Vagina (tissue), 2 donors: ENCODE measurements at regions not wholly inside any gene's neighbourhood (a gene's known extent, or its start where the extent isn't known, plus 50 kb on each side); places are given as distances from the start of the nearest gene placed in this dataset.

ENCODE experiments used
- DNase-seq, 2 donors: peaks; one replicate each; pipeline ENCODE4 v3.0.0-alpha.2; 2017; ENCODE audit errors: extremely low spot score in 2 of 2
- H3K27ac ChIP-seq: fragments of 200-600 bp; sonication (generic); one replicate; pipeline ENCODE4 v1.5.1; 2019
- H3K27me3 ChIP-seq: fragments of 200-600 bp; sonication (generic); one replicate; pipeline ENCODE4 v1.5.1; 2019
- H3K36me3 ChIP-seq, 2 donors: fragments of 200-600 bp; sonication (generic); one replicate each; pipeline ENCODE4 v1.5.1; 2017 to 2019
- H3K4me1 ChIP-seq: fragments of 200-600 bp; sonication (generic); one replicate; pipeline ENCODE4 v1.5.1; 2019
- H3K4me3 ChIP-seq, 2 donors: fragments of 200-600 bp; sonication (generic); 1 replicate in 1 of 2; 2 replicates in 1 of 2; pipeline ENCODE4 v1.5.1; 2016 to 2019
- H3K9me3 ChIP-seq: fragments of 200-600 bp; sonication (generic); one replicate; pipeline ENCODE4 v1.5.1; 2019
- CTCF ChIP-seq, 3 experiments: fragments of 450-650 bp in 2 of 3; fragments of 200-600 bp in 1 of 3; sonication (generic) in 1 of 3; IDR thresholded peaks; one replicate each; pipeline ENCODE4 v1.5.1; 2017 to 2019; ENCODE audit warnings: antibody characterized with exemption in 3 of 3, mild to moderate bottlenecking in 2 of 3, moderate library complexity in 2 of 3
- POLR2A ChIP-seq, 2 donors: fragments of 450-650 bp; IDR thresholded peaks; one replicate each; pipeline ENCODE4 v1.6.1; 2017; ENCODE audit warnings: antibody characterized with exemption in 2 of 2, mild to moderate bottlenecking in 2 of 2, moderate library complexity in 2 of 2
- POLR2AphosphoS5 ChIP-seq, 2 donors: sonication (generic); formaldehyde crosslinking; IDR thresholded peaks; one replicate each; pipeline ENCODE4 v1.9.0; 2017; ENCODE audit warnings: antibody characterized with exemption in 2 of 2, mild to moderate bottlenecking in 2 of 2, low read depth in 1 of 2; ENCODE audit not compliant: insufficient read depth in 1 of 2
- intact Hi-C: fragments of 100-400 bp; cut with DNase I; formaldehyde crosslinking; loops from one replicate; pipeline ENCODE4 v1.15.1; 2023

GRCh38 chr22:45061332-45061731 lies 51.5 kb upstream of the PHF21B start:
- DNase-seq = no peak
- H3K27ac ChIP-seq = no peak overlapping the region
- no peak for TF ChIP-seq CTCF (IDR thresholded peaks at IDR 0.05)
- TF ChIP-seq POLR2AphosphoS5 (IDR thresholded peaks at IDR 0.05; ENCODE audit: insufficient read depth in 1 of 2, low read depth in 1 of 2) = no peak
- TF ChIP-seq POLR2A (IDR thresholded peaks at IDR 0.05) = no peak
- H3K9me3 ChIP-seq = no peaks in the 10 kb centered on the region
- H3K4me1 ChIP-seq = peaks cover 3% of the 10 kb centered on the region
- H3K27me3 ChIP-seq = no peaks in the 10 kb centered on the region
- H3K4me3 ChIP-seq = no peak overlapping the region
- intact Hi-C loops = no loop called here
- H3K36me3 ChIP-seq = no peaks in the 10 kb centered on the region

- Histone ChIP-seq H3K36me3 (no peaks in the 10 kb centered on the region), H3K27me3 (no peaks in the 10 kb centered on the region), H3K4me1 (peaks cover 3% of the 10 kb centered on the region), H3K27ac (peak overlapping the region; percentile 45), H3K9me3 (no peaks in the 10 kb centered on the region), H3K4me3 (no peak overlapping the region)
- no peak for TF ChIP-seq POLR2AphosphoS5 (IDR thresholded peaks at IDR 0.05; ENCODE audit: insufficient read depth in 1 of 2, low read depth in 1 of 2)
- intact Hi-C loops = no loop called here
- DNase-seq = no peak
Observed at GRCh38 chr22:45064313-45065278, 54.8 kb upstream of the PHF21B start.

- intact Hi-C loops = no loop called here
- H3K4me3 ChIP-seq = no peak overlapping the region
- DNase-seq = no peak
Observed at GRCh38 chr22:45065726-45066125, 55.9 kb upstream of the PHF21B start.

GRCh38 chr22:45067731-45068130 lies 57.9 kb upstream of the PHF21B start:
- no peaks in the 10 kb centered on the region for H3K27me3 ChIP-seq
- intact Hi-C loops = no loop called here
- no peaks in the 10 kb centered on the region for H3K36me3 ChIP-seq
- peaks cover 9% of the 10 kb centered on the region for H3K4me1 ChIP-seq
- H3K27ac ChIP-seq = no peak overlapping the region
- DNase-seq = no peak
- H3K9me3 ChIP-seq = no peaks in the 10 kb centered on the region
- H3K4me3 ChIP-seq = no peak overlapping the region
- no peak for TF ChIP-seq CTCF (IDR thresholded peaks at IDR 0.05)
- TF ChIP-seq POLR2AphosphoS5 (IDR thresholded peaks at IDR 0.05; ENCODE audit: insufficient read depth in 1 of 2, low read depth in 1 of 2) = no peak
- TF ChIP-seq POLR2A (IDR thresholded peaks at IDR 0.05) = no peak

More at GRCh38 chr22:45065726-45066125, 55.9 kb upstream of the PHF21B start:
- H3K27me3 ChIP-seq = no peaks in the 10 kb centered on the region
- H3K9me3 ChIP-seq = no peaks in the 10 kb centered on the region
- H3K36me3 ChIP-seq = no peaks in the 10 kb centered on the region
- TF ChIP-seq POLR2A (IDR thresholded peaks at IDR 0.05) = no peak
- no peak for TF ChIP-seq POLR2AphosphoS5 (IDR thresholded peaks at IDR 0.05; ENCODE audit: insufficient read depth in 1 of 2, low read depth in 1 of 2)
- no peak for TF ChIP-seq CTCF (IDR thresholded peaks at IDR 0.05)
- no peak overlapping the region for H3K27ac ChIP-seq
- H3K4me1 ChIP-seq = peaks cover 3% of the 10 kb centered on the region

GRCh38 chr22:45069925-45070324 lies 60.1 kb upstream of the PHF21B start:
- no peaks in the 10 kb centered on the region for H3K9me3 ChIP-seq
- H3K27ac ChIP-seq = no peak overlapping the region
- no peak for TF ChIP-seq CTCF (IDR thresholded peaks at IDR 0.05)
- TF ChIP-seq POLR2AphosphoS5 (IDR thresholded peaks at IDR 0.05; ENCODE audit: insufficient read depth in 1 of 2, low read depth in 1 of 2) = no peak
- TF ChIP-seq POLR2A (IDR thresholded peaks at IDR 0.05) = no peak
- no peaks in the 10 kb centered on the region for H3K36me3 ChIP-seq
- peaks cover 6% of the 10 kb centered on the region for H3K4me1 ChIP-seq
- intact Hi-C loops = no loop called here
- no peak for DNase-seq
- no peak overlapping the region for H3K4me3 ChIP-seq
- no peaks in the 10 kb centered on the region for H3K27me3 ChIP-seq
